Keratinocyte (primary cell): ENCODE measurements at regions not wholly inside any gene's neighbourhood (a gene's known extent, or its start where the extent isn't known, plus 50 kb on each side); places are given as distances from the start of the nearest gene placed in this dataset.

Experiments used
- DNase-seq: peaks from one replicate; pipeline ENCODE4 v3.0.0-alpha.2; 2011; ENCODE audit warnings: low read depth, missing footprints, low spot score
- FAIRE-seq: peaks from 2 replicates; lab custom pipeline; 2011; peaks lifted over from hg19 to GRCh38; lab: Jason Lieb, UNC
- H2AFZ ChIP-seq: 2 replicates; pipeline ENCODE4 v1.6.0; 2012; ENCODE audit warnings: low read length, control low read depth, inconsistent platforms; ENCODE audit not compliant: control insufficient read depth
- H3K27ac ChIP-seq: 2 replicates; pipeline ENCODE4 v1.5.1; 2011; ENCODE audit warnings: low read length; ENCODE audit not compliant: control insufficient read depth, insufficient read depth
- H3K27me3 ChIP-seq: 3 replicates; pipeline ENCODE4 v1.6.0; 2011; ENCODE audit warnings: low read length; ENCODE audit not compliant: control insufficient read depth, insufficient read depth; ENCODE audit errors: extremely low read depth
- H3K36me3 ChIP-seq, 2 experiments: 2 replicates in 1 of 2; 3 replicates in 1 of 2; pipeline ENCODE4 v1.5.1; 2011; ENCODE audit warnings: low read length in 2 of 2, mild to moderate bottlenecking in 1 of 2; ENCODE audit not compliant: control insufficient read depth in 2 of 2, insufficient read depth in 2 of 2; ENCODE audit errors: extremely low read depth in 1 of 2
- H3K4me1 ChIP-seq: 3 replicates; pipeline ENCODE4 v1.5.1; 2011; ENCODE audit warnings: low read length; ENCODE audit not compliant: control insufficient read depth, insufficient read depth; ENCODE audit errors: extremely low read depth
- H3K4me2 ChIP-seq: 3 replicates; pipeline ENCODE4 v1.6.0; 2011; ENCODE audit warnings: low read depth, low read length; ENCODE audit not compliant: control insufficient read depth, insufficient read depth; ENCODE audit errors: extremely low read depth
- H3K4me3 ChIP-seq, 3 experiments: fragments of 200-600 bp in 1 of 3; sonication (generic) in 1 of 3; 2 replicates in 2 of 3; 3 replicates in 1 of 3; pipeline ENCODE4 v1.5.1; 2011 to 2016; ENCODE audit warnings: low read length in 3 of 3, mild to moderate bottlenecking in 3 of 3, control low read depth in 2 of 3, inconsistent platforms in 1 of 3, low read depth in 1 of 3, mixed read lengths in 1 of 3, mixed run types in 1 of 3, moderate library complexity in 1 of 3; ENCODE audit not compliant: control insufficient read depth in 2 of 3, insufficient read depth in 2 of 3; ENCODE audit errors: extremely low read depth in 1 of 3
- H3K79me2 ChIP-seq: 2 replicates; pipeline ENCODE4 v1.6.0; 2012; ENCODE audit warnings: low read length; ENCODE audit not compliant: control insufficient read depth, insufficient read depth
- H3K9ac ChIP-seq: 3 replicates; pipeline ENCODE4 v1.6.0; 2011; ENCODE audit warnings: low read length; ENCODE audit not compliant: control insufficient read depth, insufficient read depth; ENCODE audit errors: extremely low read depth
- H3K9me1 ChIP-seq: 3 replicates; pipeline ENCODE4 v1.6.0; 2011; ENCODE audit warnings: low read length; ENCODE audit not compliant: control insufficient read depth, insufficient read depth; ENCODE audit errors: extremely low read depth
- H3K9me3 ChIP-seq: 2 replicates; pipeline ENCODE4 v1.5.1; 2012; ENCODE audit warnings: low read depth, low read length; ENCODE audit not compliant: control insufficient read depth
- H4K20me1 ChIP-seq: 3 replicates; pipeline ENCODE4 v1.6.0; 2011; ENCODE audit warnings: low read length; ENCODE audit not compliant: control insufficient read depth, insufficient read depth; ENCODE audit errors: extremely low read depth
- EZH2 ChIP-seq: IDR thresholded peaks from one replicate; pipeline ENCODE4 v1.6.1; 2012; ENCODE audit warnings: inconsistent platforms, mild to moderate bottlenecking, low read length, moderate library complexity
- dilution Hi-C: fragments of 300-500 bp; cut with MboI; formaldehyde crosslinking; loops from one replicate; pipeline ENCODE4 v1.7.0; 2020; ENCODE audit warnings: low sequenced_read_pairs; ENCODE audit not compliant: extremely low pct_ligation_motif_present
- TF ChIP-seq, protein P1 (sequence below), 3 experiments: IDR thresholded peaks in 1 of 3; conservative IDR thresholded peaks in 1 of 3; optimal IDR thresholded peaks in 1 of 3; 2 replicates in 2 of 3; 3 replicates in 1 of 3; pipeline versions ENCODE3 to v1.5.1; 2011; ENCODE audit warnings: low read length in 3 of 3, mild to moderate bottlenecking in 3 of 3, moderate library complexity in 2 of 3, control low read depth in 1 of 3, inconsistent platforms in 1 of 3; ENCODE audit not compliant: insufficient read depth in 2 of 3; ENCODE audit errors: extremely low read depth in 1 of 3

GRCh38 chr1:164320790-164321731 is 237.9 kb upstream of the PBX1 start:
- H3K9ac ChIP-seq: no peak overlapping the region
- H3K9me3 ChIP-seq: no peaks in the 10 kb centered on the region
- dilution Hi-C loops: no loop called here
- H4K20me1 ChIP-seq: no peaks in the 10 kb centered on the region
- H3K4me1 ChIP-seq: peaks cover 2% of the 10 kb centered on the region
- peak overlapping the region; percentile 72 for H3K4me2 ChIP-seq
- H3K79me2 ChIP-seq: no peaks in the 10 kb centered on the region
- TF ChIP-seq, protein P1, sequence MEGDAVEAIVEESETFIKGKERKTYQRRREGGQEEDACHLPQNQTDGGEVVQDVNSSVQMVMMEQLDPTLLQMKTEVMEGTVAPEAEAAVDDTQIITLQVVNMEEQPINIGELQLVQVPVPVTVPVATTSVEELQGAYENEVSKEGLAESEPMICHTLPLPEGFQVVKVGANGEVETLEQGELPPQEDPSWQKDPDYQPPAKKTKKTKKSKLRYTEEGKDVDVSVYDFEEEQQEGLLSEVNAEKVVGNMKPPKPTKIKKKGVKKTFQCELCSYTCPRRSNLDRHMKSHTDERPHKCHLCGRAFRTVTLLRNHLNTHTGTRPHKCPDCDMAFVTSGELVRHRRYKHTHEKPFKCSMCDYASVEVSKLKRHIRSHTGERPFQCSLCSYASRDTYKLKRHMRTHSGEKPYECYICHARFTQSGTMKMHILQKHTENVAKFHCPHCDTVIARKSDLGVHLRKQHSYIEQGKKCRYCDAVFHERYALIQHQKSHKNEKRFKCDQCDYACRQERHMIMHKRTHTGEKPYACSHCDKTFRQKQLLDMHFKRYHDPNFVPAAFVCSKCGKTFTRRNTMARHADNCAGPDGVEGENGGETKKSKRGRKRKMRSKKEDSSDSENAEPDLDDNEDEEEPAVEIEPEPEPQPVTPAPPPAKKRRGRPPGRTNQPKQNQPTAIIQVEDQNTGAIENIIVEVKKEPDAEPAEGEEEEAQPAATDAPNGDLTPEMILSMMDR (optimal IDR thresholded peaks at IDR 0.05 in 1 of 3, IDR thresholded peaks at IDR 0.05 in 1 of 3, conservative IDR thresholded peaks at IDR 0.05 in 1 of 3; ENCODE audit: extremely low read depth in 1 of 3, insufficient read depth in 2 of 3, low read length in 3 of 3): no peak
- no peak for TF ChIP-seq EZH2
- peak overlapping the region; percentile 50 for H2AFZ ChIP-seq
- H3K27ac ChIP-seq: no peak overlapping the region
- FAIRE-seq (no peak), DNase-seq (no peak)
- no peaks in the 10 kb centered on the region for H3K36me3 ChIP-seq
- H3K9me1 ChIP-seq: no peaks in the 10 kb centered on the region
- peak overlapping the region in 2 of 3 experiments; percentile 31 to 47 for H3K4me3 ChIP-seq
- peaks cover 4% of the 10 kb centered on the region for H3K27me3 ChIP-seq

- Histone ChIP-seq H3K9me1 (no peaks in the 10 kb centered on the region), H3K36me3 (no peaks in the 10 kb centered on the region), H3K27ac (no peak overlapping the region), H4K20me1 (no peaks in the 10 kb centered on the region), H2AFZ (no peak overlapping the region), H3K9ac (no peak overlapping the region), H3K79me2 (no peaks in the 10 kb centered on the region), H3K4me1 (peaks cover 1% of the 10 kb centered on the region), H3K4me3 (no peak overlapping the region), H3K27me3 (peaks cover 4% of the 10 kb centered on the region), H3K4me2 (no peak overlapping the region), H3K9me3 (no peaks in the 10 kb centered on the region)
- DNase-seq (no peak), FAIRE-seq (no peak)
- dilution Hi-C loops: no loop called here
- TF ChIP-seq EZH2: no peak
Observed at GRCh38 chr1:164325786-164326185, 233.2 kb upstream of the PBX1 start.
